IPS-18c (cell line): ENCODE measurements at regions not wholly inside any gene's neighbourhood (a gene's known extent, or its start where the extent isn't known, plus 50 kb on each side); places are given as distances from the start of the nearest gene placed in this dataset.
A peak's percentile ranks its signal among the peaks of the same experiment; 100 is the strongest.
"Not testable (repeated sequence)": the region's sequence is repeated elsewhere in the genome, so short reads cannot be mapped to it uniquely, and the experiment has no call there.

Source experiments
- H3K4me3 ChIP-seq: 2 replicates; pipeline ENCODE4 v1.7.0; 2013; ENCODE audit warnings: low read depth, mild to moderate bottlenecking, low read length, moderate library complexity; ENCODE audit not compliant: insufficient read depth
- H3K9me3 ChIP-seq: one replicate; pipeline ENCODE4 v1.6.1; 2013; ENCODE audit warnings: mild to moderate bottlenecking, low read length, moderate library complexity; ENCODE audit not compliant: control insufficient read depth, insufficient read depth

- H3K4me3 ChIP-seq, result no peak overlapping the region
- peaks cover 10% of the 10 kb centered on the region for H3K9me3 ChIP-seq
Measured at GRCh38 chr6:170008294-170008785, 256.9 kb downstream of the ERMARD start.

GRCh38 chr6:170007468-170008293 is 256.3 kb downstream of the ERMARD start:
- Histone ChIP-seq H3K4me3 (no peak overlapping the region; the same call in 1 of the 2 replicates), H3K9me3 (peaks cover 10% of the 10 kb centered on the region)

GRCh38 chr6:170006900-170007467 is 255.6 kb downstream of the ERMARD start:
- H3K9me3 ChIP-seq, result peaks cover 14% of the 10 kb centered on the region
- peak overlapping the region; percentile 2 for H3K4me3 ChIP-seq

GRCh38 chr6:170006071-170006899 is 254.9 kb downstream of the ERMARD start:
- H3K4me3 ChIP-seq, result peak overlapping the region; percentile 2; the same call in 1 of the 2 replicates
- peaks cover 19% of the 10 kb centered on the region for H3K9me3 ChIP-seq

GRCh38 chr6:170005665-170006064 is 254.2 kb downstream of the ERMARD start:
- H3K4me3 ChIP-seq, result no peak overlapping the region
- peaks cover 19% of the 10 kb centered on the region for H3K9me3 ChIP-seq

GRCh38 chr6:170004585-170005210 is 253.3 kb downstream of the ERMARD start:
- Histone ChIP-seq H3K4me3 (no peak overlapping the region), H3K9me3 (peaks cover 19% of the 10 kb centered on the region)

- no peak overlapping the region for H3K4me3 ChIP-seq
- H3K9me3 ChIP-seq, result peaks cover 19% of the 10 kb centered on the region
Measured at GRCh38 chr6:170003451-170004160, 252.2 kb downstream of the ERMARD start.

- H3K4me3 ChIP-seq, result no peak overlapping the region; the same call in 1 of the 2 replicates
- peaks cover 19% of the 10 kb centered on the region for H3K9me3 ChIP-seq
Measured at GRCh38 chr6:170003027-170003426, 251.6 kb downstream of the ERMARD start.

GRCh38 chr6:170001782-170002181 is 250.4 kb downstream of the ERMARD start:
- peaks cover 22% of the 10 kb centered on the region for H3K9me3 ChIP-seq
- H3K4me3 ChIP-seq, result not testable (repeated sequence)

GRCh38 chr6:170000071-170000843 is 248.8 kb downstream of the ERMARD start:
- Histone ChIP-seq H3K4me3 (no peak overlapping the region), H3K9me3 (peaks cover 22% of the 10 kb centered on the region)

GRCh38 chr6:169999367-169999766 is 247.9 kb downstream of the ERMARD start:
- Histone ChIP-seq H3K9me3 (peaks cover 19% of the 10 kb centered on the region), H3K4me3 (no peak overlapping the region)

- Histone ChIP-seq H3K9me3 (peaks cover 12% of the 10 kb centered on the region), H3K4me3 (no peak overlapping the region)
Measured at GRCh38 chr6:169998457-169998856, 247.0 kb downstream of the ERMARD start.

GRCh38 chr6:169997930-169998218 is 246.5 kb downstream of the ERMARD start:
- Histone ChIP-seq H3K4me3 (no peak overlapping the region), H3K9me3 (peaks cover 12% of the 10 kb centered on the region)

GRCh38 chr6:169997187-169997929 is 245.9 kb downstream of the ERMARD start:
- no peak overlapping the region for H3K4me3 ChIP-seq

GRCh38 chr6:169996378-169997051 is 245.1 kb downstream of the ERMARD start:
- Histone ChIP-seq H3K4me3 (no peak overlapping the region), H3K9me3 (peaks cover 5% of the 10 kb centered on the region)

More at GRCh38 chr6:169997187-169997929, 245.9 kb downstream of the ERMARD start:
- H3K9me3 ChIP-seq, result peaks cover 9% of the 10 kb centered on the region
